GM21717 (cell line): ENCODE measurements at regions not wholly inside any gene's neighbourhood (a gene's known extent, or its start where the extent isn't known, plus 50 kb on each side); places are given as distances from the start of the nearest gene placed in this dataset.
"Not testable (repeated sequence)": the region's sequence is repeated elsewhere in the genome, so short reads cannot be mapped to it uniquely, and the experiment has no call there.

ENCODE experiments used
- ATAC-seq: cut with Tn5 transposase; IDR thresholded peaks from one replicate; pipeline ENCODE4 v1.9.1; 2021; ENCODE audit warnings: mild to moderate bottlenecking, moderate library complexity; ENCODE audit not compliant: unreplicated experiment

DNA sequence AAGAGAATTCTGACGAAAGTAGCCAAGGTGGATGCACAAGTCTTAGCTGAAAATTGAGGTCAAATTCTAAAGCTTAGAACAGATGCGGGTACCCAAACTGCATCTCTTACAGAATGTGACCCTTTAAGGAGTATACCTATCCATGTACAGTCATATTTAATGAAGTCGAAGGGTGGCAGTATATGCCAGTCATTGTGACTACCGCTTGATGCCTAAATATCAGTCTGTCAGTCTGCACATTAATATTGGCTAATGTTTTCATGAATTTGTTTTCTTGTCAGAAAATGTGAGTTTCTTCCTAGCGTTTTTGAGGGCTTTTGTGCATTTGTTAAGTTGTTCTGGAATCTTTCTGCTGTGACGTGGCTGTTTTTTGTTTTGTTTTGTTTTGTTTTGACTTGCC, 264.5 kb upstream of the ELAVL2 start:
- ATAC-seq: no peak

DNA sequence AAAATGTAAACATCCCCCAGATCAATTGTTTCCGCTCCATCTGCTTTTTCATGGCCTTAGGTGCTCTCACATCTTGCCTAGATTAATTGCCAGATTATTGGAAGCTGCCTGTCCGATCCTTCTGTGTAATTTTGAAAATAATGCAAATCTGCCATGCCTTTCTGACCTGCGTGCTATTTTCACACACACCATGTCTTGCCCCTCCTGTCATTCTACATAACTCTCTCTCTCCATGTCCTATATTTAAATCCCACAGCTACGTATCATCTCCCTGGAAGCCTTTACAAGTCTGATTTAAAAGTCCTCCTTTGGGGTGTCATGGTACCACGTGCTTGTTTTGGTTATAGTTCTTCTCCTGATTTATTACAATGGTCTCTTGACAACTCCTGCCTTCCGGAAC, 247.6 kb upstream of the ELAVL2 start:
- no peak for ATAC-seq

DNA sequence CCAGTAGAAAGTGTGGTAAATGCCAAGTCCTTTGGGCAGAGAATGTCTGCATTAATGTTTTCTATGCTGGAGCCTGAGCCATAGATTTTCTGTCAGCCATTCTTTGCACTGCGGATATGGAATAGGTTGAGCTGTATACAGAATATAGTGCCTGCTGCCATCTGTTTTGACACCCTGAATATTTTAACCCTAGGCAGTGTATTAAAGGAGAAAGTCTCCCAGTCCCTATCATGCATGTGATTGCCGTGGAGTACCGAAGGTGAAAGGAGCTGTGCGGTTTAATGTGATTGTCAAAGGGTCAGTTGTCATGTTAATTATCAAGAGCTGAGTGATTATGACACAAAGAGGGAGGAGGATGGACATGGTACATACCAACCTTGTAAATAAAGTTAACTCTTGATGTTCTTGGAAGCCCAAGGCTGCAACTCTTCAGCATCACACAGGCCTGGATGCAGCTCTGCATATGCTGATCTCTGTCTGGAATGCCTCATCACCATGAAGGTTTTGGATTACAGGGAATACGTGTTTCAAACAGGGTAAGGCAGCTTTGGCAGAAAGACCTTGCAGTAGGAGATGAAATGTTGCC, 247.1 kb upstream of the ELAVL2 start:
- ATAC-seq: no peak

DNA sequence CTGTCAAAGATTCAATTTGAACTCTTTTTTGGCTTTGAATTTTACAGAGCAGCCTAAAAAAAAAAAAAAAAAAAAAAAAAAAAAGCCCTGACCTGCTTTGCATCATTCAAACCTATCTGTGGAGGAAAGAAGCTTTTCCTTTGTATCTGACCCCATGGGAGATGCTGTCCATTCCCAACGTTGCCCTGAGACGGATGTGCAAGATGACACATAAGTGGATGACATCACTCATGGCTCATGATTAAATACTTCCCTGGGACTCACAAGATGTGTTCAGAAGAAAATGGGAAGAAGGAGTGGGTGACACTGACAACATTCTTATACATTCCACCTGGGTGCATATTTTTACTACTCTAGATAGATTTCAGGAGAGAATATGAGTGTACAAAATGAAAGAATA, 245.7 kb upstream of the ELAVL2 start:
- ATAC-seq: no peak

DNA sequence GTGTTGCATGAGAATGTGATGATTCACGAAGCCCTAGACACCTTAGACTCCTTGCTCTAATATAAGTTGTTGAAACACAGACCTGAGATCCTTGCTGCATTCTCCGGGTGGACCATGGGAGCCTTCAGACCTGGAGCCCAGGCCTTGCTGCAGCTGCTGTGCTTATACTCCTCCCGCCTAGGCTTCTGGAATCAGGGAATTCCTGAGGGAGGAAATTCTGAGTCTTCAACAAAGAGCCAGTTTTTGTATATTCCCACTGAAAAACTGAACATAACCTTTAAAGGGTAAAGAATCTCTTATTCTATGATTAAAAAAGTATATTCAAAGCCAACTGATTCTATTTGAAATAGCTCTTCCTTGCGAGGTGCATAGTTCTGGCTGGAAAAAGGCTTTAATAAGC, 245.1 kb upstream of the ELAVL2 start:
- ATAC-seq: no peak

DNA sequence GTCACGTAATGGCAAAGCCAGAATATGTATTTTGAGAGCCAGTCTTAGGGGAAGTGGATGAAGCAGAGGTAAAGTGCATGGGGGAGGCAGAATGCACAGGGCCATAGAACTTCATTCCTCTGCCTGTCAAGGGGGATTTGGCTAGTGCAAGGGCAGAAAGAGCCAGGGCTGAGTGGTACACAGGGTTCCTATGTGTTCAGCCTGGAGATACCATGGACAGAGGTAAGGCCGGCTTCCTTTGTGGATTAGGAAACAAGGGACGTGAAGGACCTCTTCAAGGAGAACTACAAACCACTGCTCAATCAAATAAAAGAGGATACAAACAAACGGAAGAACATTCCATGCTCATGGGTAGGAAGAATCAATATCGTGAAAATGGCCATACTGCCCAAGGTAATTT, 241.1 kb upstream of the ELAVL2 start:
- not testable (repeated sequence) for ATAC-seq

DNA sequence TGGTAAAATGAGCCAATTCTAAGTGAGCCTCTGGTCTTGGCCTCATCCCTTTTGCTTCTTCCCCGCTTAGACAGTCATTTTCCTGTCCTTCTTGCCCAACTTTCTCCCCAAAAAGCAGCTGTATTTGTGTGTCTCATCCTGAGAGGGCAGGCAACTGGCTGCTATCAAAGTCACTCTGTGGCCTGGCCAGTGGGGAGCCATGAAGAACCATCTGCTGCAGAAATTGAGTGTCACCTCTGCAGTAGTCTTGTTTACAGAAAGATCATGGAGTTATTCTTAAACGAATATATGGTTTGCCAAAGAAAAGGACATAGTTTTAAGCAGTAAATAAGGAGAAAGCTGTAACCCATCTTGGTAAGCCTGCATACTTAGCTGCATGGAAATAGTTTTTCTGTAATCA, 233.6 kb upstream of the ELAVL2 start:
- ATAC-seq: no peak

DNA sequence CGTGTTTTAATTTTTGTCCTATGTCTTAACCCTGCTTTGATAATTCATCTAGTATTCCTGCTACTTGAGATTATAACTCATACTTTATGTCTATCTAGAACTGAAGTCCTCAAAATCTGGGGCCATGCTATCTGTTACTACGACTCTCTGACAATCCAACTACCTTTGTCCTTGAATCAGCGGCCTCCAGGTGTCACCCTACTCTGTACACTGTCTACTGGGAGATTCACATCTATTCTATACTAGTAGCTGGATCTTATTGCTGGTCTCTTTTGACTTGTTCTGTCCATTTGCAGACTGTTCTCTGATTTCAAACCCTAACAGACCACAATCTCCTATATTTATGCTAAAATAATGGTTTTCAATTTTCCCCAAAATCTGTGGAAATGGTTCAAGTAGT, 225.5 kb upstream of the ELAVL2 start:
- ATAC-seq: no peak

DNA sequence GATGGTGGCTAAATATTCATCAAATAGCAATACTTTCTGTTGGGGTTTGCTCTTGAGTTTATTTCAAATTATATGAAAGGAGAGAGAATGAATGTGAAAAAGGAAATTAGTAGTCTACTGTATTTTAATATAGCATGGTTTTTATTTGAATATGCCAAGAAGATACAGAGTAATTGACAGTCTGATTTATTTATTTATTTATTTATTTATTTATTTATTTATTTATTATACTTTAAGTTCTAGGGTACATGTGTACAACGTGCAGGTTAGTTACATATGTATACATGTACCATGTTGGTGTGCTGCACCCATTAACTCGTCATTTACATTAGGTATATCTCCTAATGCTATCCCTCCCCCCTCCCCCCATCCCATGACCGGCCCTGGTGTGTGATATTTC, 224.2 kb upstream of the ELAVL2 start:
- ATAC-seq: not testable (repeated sequence)

DNA sequence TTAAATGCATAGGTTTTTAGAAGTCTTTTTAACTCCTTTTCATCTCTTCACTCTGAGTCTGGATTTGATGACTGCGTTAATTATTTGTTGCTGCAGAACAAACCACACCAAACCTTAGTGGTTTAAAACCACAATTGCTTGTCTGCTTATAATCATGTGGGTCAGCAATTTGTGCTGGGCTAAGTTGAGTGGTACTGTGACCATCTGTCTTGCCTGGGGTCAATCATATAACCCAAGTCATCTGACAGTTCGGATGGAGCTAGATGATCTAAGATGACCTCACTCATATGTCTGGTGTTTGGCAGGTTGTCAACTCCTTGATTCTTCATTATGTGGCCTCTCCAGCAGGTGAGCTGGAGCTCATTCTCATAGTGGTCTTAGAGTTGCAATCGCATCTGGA, 219.1 kb upstream of the ELAVL2 start:
- ATAC-seq: no peak

DNA sequence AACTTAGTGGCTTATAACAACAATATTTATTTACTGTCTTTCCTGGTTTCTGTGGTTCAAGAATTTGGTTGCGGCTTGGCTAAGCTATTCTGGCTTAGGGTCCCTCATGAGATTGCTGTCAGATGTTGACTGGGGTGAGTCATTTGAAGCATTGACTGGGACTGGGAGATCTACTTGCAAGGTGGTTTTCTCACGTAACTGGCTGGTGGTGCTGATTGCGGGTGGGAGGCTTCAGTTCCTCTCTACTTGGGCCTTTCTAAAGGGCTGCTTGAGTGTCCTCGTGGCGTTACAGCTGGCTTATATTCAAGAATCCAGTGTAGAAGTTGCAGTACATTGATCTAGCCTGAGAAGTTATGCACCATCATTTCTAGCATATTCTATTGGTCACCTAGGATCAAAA, 218.5 kb upstream of the ELAVL2 start:
- no peak for ATAC-seq

DNA sequence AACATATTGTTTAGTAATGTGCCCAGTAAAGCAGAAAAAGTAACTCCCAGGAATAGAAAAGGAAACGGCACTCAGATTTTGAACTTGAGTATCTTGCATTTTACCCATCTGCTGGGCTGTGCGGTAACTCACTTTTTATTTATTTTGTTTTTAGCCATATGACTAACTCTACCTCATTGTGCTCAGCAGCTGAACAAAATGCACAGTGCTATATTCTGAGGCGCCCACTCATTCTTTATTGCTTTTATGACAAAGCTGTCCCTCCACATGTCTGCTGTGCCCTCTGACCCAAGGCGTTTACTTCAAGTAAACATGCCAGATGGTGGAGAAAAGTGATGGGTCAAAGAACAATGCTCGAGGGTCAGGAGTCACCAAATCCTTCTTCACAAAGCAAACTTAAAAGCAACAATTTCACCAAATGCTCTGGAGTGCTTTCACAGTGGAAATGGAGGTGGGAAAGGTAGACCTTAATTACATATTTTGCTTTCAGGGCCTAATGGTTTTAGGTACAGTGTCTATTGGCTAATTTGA, 215.2 kb upstream of the ELAVL2 start:
- ATAC-seq: no peak

DNA sequence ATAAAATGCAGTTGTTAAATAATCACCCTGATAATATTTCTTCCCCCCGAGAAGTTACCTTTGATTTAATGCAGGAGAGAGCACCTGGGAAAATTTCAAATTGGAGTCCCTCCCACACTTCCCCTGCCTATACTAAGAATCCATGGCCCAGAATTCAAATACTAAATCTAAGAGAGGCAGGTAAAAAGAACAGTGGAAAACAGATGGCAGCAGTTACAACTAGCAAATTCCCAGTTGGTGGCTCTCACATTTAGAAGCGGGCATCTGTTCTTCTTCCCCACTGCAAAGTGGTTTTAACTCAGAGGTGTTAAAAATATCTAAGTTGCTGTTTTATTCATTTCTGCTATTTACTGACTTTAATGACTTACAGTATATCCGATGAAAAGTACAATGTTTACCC, 210.4 kb upstream of the ELAVL2 start:
- no peak for ATAC-seq

DNA sequence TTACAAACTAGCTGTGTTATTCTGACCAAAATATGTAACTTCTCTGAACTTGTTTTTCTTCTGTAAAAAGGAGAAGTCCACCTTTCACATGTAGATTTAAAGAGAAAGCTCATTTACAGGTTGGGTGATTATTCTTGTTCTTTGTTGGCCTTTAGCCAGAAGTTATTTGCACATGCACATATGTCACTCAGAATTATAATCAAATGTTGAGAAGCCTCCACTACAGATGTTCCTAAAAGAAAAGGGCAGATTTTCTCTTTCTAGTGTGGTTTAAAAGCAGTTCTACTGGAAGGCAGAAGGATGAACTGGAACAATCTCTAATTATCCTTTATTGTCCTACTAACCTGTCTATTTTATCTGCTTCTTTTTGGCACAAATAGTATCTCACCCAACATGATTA, 209.8 kb upstream of the ELAVL2 start:
- no peak for ATAC-seq

DNA sequence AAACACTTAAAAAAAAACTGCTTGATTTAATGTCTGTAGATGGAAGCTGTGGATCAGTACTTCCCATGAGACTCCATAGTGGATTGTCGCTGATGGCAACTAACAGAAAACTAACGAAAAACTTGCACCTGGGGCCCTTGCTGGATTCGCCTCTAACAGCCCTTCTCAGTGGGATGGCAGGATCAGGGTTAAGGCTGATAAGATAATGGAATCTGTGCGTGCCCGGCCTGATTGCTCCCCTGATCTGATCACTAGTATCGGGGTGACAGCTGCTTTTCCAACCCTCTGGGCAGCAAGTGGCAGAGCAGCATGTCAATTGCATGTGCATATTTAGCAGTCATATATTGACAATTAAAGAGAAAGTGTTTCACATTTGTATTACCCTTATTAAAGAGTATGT, 185.8 kb upstream of the ELAVL2 start:
- no peak for ATAC-seq

DNA sequence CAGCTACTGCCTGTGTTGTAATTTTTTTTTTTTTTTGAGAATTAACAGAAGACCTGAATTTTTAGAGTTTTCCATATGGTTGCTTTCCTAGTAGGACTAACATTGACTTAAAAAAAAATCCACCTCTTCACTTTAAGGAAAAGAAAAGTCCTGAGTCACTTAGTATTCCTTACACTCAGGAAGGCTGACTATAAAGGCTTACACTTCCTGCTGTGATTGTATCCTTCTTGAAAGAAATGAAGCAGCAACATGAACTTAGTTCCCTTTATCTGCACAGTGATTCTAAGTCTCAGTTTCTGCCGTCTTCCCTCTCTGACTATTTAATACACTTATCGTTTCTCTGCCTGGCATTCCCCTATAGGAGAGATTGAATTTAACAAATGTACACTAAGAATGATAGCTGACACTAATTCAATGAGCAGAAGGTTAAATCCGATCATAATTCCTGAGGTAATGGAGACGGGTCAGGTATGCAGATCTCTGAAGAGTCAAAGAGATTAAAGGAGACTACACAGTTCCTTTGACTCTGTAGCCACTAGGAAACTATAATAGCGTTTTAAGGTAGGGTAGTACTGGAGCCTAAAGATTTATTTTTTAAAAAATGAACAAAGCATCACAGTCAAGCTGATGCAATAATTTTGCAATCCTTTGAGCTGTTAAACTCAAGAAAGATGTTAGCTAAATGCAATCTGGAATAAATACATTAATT, 185.1 kb upstream of the ELAVL2 start:
- ATAC-seq: no peak

DNA sequence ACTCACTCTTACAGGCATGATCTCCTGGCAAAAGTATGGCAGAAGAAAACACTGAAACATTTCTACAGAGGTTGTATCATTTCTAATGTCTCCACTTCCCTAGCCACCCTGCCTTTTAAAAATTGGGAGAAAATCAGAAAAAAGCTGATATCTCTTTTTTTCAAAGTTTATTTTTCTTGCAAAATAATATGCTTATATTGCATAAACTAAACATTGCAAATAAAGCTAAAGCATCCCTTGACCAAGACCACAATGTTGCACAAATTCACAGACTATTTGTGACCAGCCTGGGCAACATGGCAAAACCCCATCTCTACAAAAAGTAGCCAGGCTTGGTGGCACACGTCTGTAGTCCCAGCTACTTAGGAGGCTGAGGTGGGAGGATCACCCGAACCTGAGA, 183.3 kb upstream of the ELAVL2 start:
- ATAC-seq: no peak

DNA sequence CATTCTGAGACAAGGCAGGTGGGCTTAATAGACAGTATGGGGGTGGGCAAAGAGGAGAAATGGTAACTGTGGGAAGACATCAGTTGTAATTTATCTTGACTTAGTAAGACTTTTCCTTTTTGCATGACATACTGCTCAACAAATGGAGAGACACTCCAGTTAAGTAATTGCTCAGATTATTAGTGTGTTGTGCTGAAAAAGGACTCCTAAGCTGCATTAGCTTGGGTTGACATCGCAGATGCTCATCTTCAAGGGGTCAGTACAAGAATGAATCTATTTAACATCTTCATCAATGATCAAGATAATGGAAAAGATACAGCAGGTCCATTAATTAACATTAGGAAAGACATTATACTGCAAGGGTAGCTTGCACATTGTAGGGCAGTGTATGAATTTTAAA, 181.1 kb upstream of the ELAVL2 start:
- no peak for ATAC-seq

DNA sequence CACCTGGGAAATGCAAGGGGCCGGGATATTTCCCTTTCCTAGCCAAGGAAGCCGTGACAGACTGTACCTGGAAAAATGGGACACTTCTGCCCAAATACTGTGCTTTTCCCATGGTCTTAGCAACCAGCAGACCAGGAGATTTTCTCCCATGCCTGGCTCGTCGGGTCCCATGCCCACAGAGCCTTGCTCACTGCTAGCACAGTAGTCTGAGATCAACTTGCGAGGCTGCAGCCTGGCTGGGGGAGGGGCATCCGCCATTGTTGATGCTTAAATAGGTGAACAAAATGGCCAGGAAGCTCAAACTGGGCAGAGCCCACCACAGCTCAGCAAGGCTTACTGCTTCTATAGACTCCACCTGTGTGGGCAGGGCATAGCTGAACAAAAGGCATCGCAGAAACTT, 165.8 kb upstream of the ELAVL2 start:
- ATAC-seq: not testable (repeated sequence)

DNA sequence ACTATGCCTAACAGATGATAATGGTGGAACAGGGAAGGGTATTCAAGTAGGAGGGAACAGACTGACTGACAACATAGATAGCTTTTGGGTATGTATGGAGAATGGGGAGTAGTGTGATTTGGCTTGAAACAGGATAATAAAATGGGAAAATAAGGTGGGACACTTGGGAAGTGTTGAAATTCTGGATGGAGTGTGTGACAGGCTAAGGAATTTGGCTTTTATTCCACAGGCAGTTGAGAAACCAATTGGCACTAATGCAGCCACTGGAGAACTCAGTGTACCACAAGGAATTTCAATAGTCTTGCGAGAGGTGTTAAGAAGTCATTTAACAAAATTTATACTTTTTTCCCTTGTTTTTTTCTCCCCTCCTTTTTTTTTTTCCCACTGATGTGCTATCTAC, 153.5 kb upstream of the ELAVL2 start:
- no peak for ATAC-seq

DNA sequence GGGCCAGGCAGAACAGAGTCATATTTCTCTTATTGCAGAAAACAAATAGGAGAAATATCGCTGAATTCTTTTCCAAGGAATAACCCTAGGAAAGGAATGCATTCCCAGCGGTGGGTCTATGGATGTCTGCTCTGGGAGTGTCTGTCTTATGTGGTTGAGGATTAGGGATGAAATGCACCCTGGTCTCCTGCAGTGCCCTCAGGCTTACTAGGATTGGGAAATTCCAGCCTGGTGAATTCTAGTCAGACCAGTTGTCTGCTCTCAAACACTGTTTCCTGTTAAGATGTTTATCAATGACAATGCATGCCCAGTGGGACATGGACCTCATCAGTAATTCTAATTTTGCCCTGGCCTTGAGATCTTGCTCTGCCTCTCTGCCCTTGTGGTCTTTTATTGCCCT, 136.1 kb upstream of the ELAVL2 start:
- ATAC-seq: no peak

DNA sequence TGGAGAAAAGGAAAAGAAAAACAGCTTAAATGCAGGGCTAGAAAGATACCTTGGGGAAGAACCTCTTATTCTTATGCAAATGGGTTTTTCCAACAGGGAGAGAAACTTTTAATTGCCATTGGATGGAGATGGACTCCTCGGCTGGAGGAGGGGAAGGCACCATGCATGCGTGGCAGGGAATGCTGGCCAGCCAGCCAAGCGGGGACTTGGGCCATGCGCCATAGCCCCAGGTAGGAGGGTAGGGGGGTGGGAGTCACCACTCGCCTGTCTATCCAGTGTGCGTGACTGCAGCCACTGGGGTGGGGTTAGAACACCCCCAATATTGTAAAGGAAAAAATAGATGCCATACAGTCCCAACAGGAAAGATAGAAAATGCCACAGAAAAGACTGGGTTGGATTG, 119.9 kb upstream of the ELAVL2 start:
- ATAC-seq: no peak

DNA sequence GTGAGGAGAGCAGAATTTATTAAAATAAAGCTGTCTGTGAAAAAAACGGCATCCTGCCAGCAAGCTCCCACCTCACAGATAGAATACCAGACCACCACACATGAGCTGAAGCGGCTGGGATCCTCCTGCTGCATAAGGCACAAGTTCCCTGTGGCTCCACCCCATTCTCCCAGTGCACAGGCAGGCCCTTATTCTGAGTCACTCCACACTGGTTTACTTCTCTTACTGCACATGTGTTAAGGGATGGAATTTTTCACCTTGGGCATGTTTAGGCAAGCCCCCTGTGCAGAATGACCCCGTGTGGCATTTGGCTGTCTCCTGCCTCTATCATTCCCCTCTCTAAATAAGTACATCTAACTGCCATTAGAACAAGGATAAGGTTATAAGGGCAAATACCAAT, 115.0 kb upstream of the ELAVL2 start:
- no peak for ATAC-seq
